Stomach (tissue), 4 donors: ENCODE measurements at regions not wholly inside any gene's neighbourhood (a gene's known extent, or its start where the extent isn't known, plus 50 kb on each side); places are given as distances from the start of the nearest gene placed in this dataset.

Experiments
- CTCF ChIP-seq, 7 experiments: fragments of 450-650 bp in 4 of 7; fragments of 200-600 bp in 3 of 7; sonication (generic) in 3 of 7; IDR thresholded peaks; one replicate each; pipeline ENCODE4 v1.5.1; 2016 to 2019; ENCODE audit warnings: antibody characterized with exemption in 7 of 7, control low read depth in 2 of 7, mild to moderate bottlenecking in 1 of 7
- EP300 ChIP-seq: sonication (generic); formaldehyde crosslinking; IDR thresholded peaks from one replicate; pipeline ENCODE4 v1.6.1; 2017; ENCODE audit warnings: antibody characterized with exemption
- POLR2A ChIP-seq, 4 donors: fragments of 450-650 bp; IDR thresholded peaks; one replicate each; pipeline ENCODE4 v1.6.1; 2016; ENCODE audit warnings: antibody characterized with exemption in 4 of 4, control low read depth in 2 of 4, mild to moderate bottlenecking in 1 of 4, moderate library complexity in 1 of 4

DNA sequence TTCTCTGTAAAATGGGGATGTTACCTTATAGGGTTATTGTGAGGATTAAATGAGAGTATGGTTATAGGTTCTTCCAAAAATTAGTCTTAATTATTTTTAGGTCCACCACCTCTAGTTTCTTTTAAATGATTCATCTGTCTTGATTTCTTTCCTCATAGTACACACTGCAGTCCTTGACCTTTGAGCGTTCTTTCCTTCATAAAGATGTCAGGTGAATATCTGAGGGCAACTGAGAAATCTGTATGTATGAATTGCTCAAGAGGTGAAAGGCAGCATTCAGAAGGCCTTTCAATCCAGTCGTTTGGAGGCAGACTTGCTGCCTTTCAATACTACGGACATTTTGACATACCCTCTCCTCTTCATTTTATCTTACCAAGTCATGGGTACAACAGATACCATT is 380.7 kb downstream of the INSC start:
- no peak for TF ChIP-seq CTCF (IDR thresholded peaks at IDR 0.05)
- no peak for TF ChIP-seq EP300
- no peak for TF ChIP-seq POLR2A (IDR thresholded peaks at IDR 0.05)
